Esophagus (tissue), 2 donors: ENCODE measurements at regions not wholly inside any gene's neighbourhood (a gene's known extent, or its start where the extent isn't known, plus 50 kb on each side); places are given as distances from the start of the nearest gene placed in this dataset.

Source experiments
- H3K27ac ChIP-seq, 2 donors: one replicate each; pipeline ENCODE4 v1.5.1; 2013; ENCODE audit warnings: low read depth in 2 of 2, mild to moderate bottlenecking in 2 of 2, inconsistent platforms in 1 of 2, low read length in 1 of 2, moderate library complexity in 1 of 2
- H3K27me3 ChIP-seq, 2 donors: one replicate each; pipeline ENCODE4 v1.6.1; 2013; ENCODE audit warnings: low read length in 2 of 2, control low read depth in 1 of 2, mild to moderate bottlenecking in 1 of 2; ENCODE audit not compliant: insufficient read depth in 2 of 2, control insufficient read depth in 1 of 2
- H3K36me3 ChIP-seq, 2 donors: one replicate each; pipeline ENCODE4 v1.6.1; 2013; ENCODE audit warnings: low read length in 1 of 2; ENCODE audit not compliant: control insufficient read depth in 2 of 2, insufficient read depth in 2 of 2
- H3K4me1 ChIP-seq, 2 donors: one replicate each; pipeline ENCODE4 v1.6.1; 2013; ENCODE audit warnings: low read length in 1 of 2; ENCODE audit not compliant: control insufficient read depth in 2 of 2, insufficient read depth in 2 of 2
- H3K4me3 ChIP-seq, 2 donors: one replicate each; pipeline ENCODE4 v1.5.1; 2013; ENCODE audit warnings: low read length in 2 of 2, mild to moderate bottlenecking in 2 of 2, low read depth in 1 of 2, moderate library complexity in 1 of 2
- H3K9me3 ChIP-seq, 2 donors: one replicate each; pipeline ENCODE4 v1.6.1; 2013; ENCODE audit warnings: mild to moderate bottlenecking in 2 of 2, low read depth in 1 of 2, low read length in 1 of 2, moderate library complexity in 1 of 2; ENCODE audit not compliant: control insufficient read depth in 2 of 2, insufficient read depth in 1 of 2
- WGBS, 2 donors: extraction: QIAGEN DNeasy Blood & Tissue Kit; methylation state at CpG; one replicate each; pipeline ENCODE4 v1.1.7; 2013; 5-methylcytosine and 5-hydroxymethylcytosine counted together
- donor health status: healthy with polysubstance abuse.
- donor health status: Bipolar disorder and iron deficiency.

- H3K4me3 ChIP-seq = no peak overlapping the region
- no peaks in the 10 kb centered on the region for H3K27me3 ChIP-seq
- WGBS, 2 donors = 84 to 89% methylated on average over 1 of the region's 1 CpG
- no peak overlapping the region for H3K27ac ChIP-seq
- no peaks in the 10 kb centered on the region for H3K36me3 ChIP-seq
- no peaks in the 10 kb centered on the region for H3K9me3 ChIP-seq
- no peaks in the 10 kb centered on the region for H3K4me1 ChIP-seq
Observed at GRCh38 chr1:195336812-195337211, 1271.4 kb downstream of the KCNT2 start.

GRCh38 chr1:195335541-195335940 lies 1272.7 kb downstream of the KCNT2 start:
- Histone ChIP-seq H3K27me3 (no peaks in the 10 kb centered on the region), H3K36me3 (no peaks in the 10 kb centered on the region), H3K4me3 (no peak overlapping the region), H3K27ac (no peak overlapping the region), H3K4me1 (no peaks in the 10 kb centered on the region), H3K9me3 (no peaks in the 10 kb centered on the region)
- 88 to 93% methylated on average over 4 of the region's 4 CpGs for WGBS, 2 donors

GRCh38 chr1:195332102-195332501 lies 1276.1 kb downstream of the KCNT2 start:
- Histone ChIP-seq H3K4me3 (no peak overlapping the region), H3K27ac (no peak overlapping the region), H3K27me3 (no peaks in the 10 kb centered on the region), H3K36me3 (no peaks in the 10 kb centered on the region), H3K9me3 (no peaks in the 10 kb centered on the region), H3K4me1 (no peaks in the 10 kb centered on the region)
- 85 to 95% methylated on average over 1 of the region's 1 CpG for WGBS, 2 donors

GRCh38 chr1:195328681-195329080 lies 1279.6 kb downstream of the KCNT2 start:
- Histone ChIP-seq H3K4me1 (no peaks in the 10 kb centered on the region), H3K9me3 (no peaks in the 10 kb centered on the region), H3K36me3 (no peaks in the 10 kb centered on the region), H3K27ac (no peak overlapping the region), H3K27me3 (no peaks in the 10 kb centered on the region), H3K4me3 (no peak overlapping the region)
- WGBS, 2 donors = 71% methylated on average over 2 of the region's 2 CpGs

GRCh38 chr1:195328102-195328501 lies 1280.1 kb downstream of the KCNT2 start:
- Histone ChIP-seq H3K27ac (no peak overlapping the region), H3K4me3 (no peak overlapping the region), H3K4me1 (no peaks in the 10 kb centered on the region), H3K27me3 (no peaks in the 10 kb centered on the region), H3K9me3 (no peaks in the 10 kb centered on the region), H3K36me3 (no peaks in the 10 kb centered on the region)
- WGBS, 2 donors = 31 to 36% methylated on average over 2 of the region's 2 CpGs

- 77 to 87% methylated on average over 1 of the region's 1 CpG for WGBS, 2 donors
- Histone ChIP-seq H3K9me3 (no peaks in the 10 kb centered on the region), H3K36me3 (no peaks in the 10 kb centered on the region), H3K27me3 (no peaks in the 10 kb centered on the region), H3K27ac (no peak overlapping the region), H3K4me3 (no peak overlapping the region), H3K4me1 (no peaks in the 10 kb centered on the region)
Observed at GRCh38 chr1:195327361-195327760, 1280.9 kb downstream of the KCNT2 start.

GRCh38 chr1:195326325-195326724 lies 1281.9 kb downstream of the KCNT2 start:
- no peak overlapping the region for H3K4me3 ChIP-seq
- 40 to 55% methylated on average over 1 of the region's 1 CpG for WGBS, 2 donors
- H3K36me3 ChIP-seq = no peaks in the 10 kb centered on the region
- H3K27me3 ChIP-seq = no peaks in the 10 kb centered on the region
- no peak overlapping the region for H3K27ac ChIP-seq
- H3K9me3 ChIP-seq = no peaks in the 10 kb centered on the region
- H3K4me1 ChIP-seq = no peaks in the 10 kb centered on the region

- H3K9me3 ChIP-seq = no peaks in the 10 kb centered on the region
- no peak overlapping the region for H3K27ac ChIP-seq
- no peaks in the 10 kb centered on the region for H3K4me1 ChIP-seq
- WGBS, 2 donors = 93 to 95% methylated on average over 12 of the region's 12 CpGs
- no peak overlapping the region for H3K4me3 ChIP-seq
- H3K36me3 ChIP-seq = no peaks in the 10 kb centered on the region
- H3K27me3 ChIP-seq = no peaks in the 10 kb centered on the region
Observed at GRCh38 chr1:195325181-195325580, 1283.1 kb downstream of the KCNT2 start.

- Histone ChIP-seq H3K4me3 (no peak overlapping the region), H3K27me3 (no peaks in the 10 kb centered on the region), H3K27ac (no peak overlapping the region), H3K9me3 (no peaks in the 10 kb centered on the region), H3K4me1 (no peaks in the 10 kb centered on the region), H3K36me3 (no peaks in the 10 kb centered on the region)
- 70 to 74% methylated on average over 4 of the region's 4 CpGs for WGBS, 2 donors
Observed at GRCh38 chr1:195306281-195306680, 1302.0 kb downstream of the KCNT2 start.

GRCh38 chr1:195294911-195295310 lies 1313.3 kb downstream of the KCNT2 start:
- H3K27me3 ChIP-seq = no peaks in the 10 kb centered on the region
- no peaks in the 10 kb centered on the region for H3K36me3 ChIP-seq
- H3K9me3 ChIP-seq = no peaks in the 10 kb centered on the region
- no peak overlapping the region for H3K27ac ChIP-seq
- no peak overlapping the region for H3K4me3 ChIP-seq
- H3K4me1 ChIP-seq = no peaks in the 10 kb centered on the region
- WGBS, 2 donors = 78 to 87% methylated on average over 3 of the region's 3 CpGs
